IPS-NIHi7 (cell line): ENCODE measurements at regions not wholly inside any gene's neighbourhood (a gene's known extent, or its start where the extent isn't known, plus 50 kb on each side); places are given as distances from the start of the nearest gene placed in this dataset.
"Not testable (repeated sequence)": the region's sequence is repeated elsewhere in the genome, so short reads cannot be mapped to it uniquely, and the experiment has no call there.

ENCODE experiments used
- DNase-seq: peaks from one replicate; pipeline ENCODE4 v3.0.0; 2012; ENCODE audit warnings: mixed read lengths; ENCODE audit errors: extremely low spot score

DNA sequence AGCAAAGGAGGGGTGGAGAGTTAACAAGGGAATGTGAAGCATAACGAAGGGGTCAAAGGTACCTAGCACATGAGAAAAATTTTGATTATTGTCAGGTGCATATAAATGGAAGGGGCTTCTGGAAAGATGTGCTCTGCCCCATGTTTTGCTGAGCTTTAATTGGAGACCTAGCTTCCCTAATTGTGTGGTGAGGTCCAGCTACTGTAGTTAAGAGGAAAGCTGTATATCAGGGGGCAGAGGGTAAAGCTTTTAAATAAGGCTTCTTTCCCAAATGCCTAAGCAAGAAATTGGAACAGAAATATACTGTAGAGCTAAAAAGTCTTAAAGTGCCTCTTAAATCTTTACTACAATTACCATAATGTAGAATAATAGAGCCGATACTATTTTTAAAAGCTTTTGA, 267.2 kb downstream of the MAT2B start:
- no peak for DNase-seq

DNA sequence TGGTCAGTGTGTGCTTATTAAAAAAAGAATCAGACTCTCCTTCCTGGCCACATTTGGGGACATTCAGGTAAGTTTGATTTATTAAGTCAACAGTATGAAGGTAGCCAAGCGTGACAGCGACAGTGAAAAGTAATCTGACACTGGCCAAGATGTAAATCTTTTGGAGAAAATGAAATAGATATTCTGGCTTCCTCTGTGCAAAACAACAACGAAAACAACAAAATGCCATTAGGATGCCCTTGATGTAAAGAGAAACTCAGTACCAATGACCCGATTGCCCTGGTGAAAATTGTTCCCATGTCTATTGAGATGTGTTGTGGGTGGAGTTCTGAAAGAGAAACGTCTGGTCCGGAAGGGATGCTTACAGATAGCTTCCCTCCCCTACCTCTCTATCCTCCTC, 267.8 kb downstream of the MAT2B start:
- DNase-seq, result no peak

DNA sequence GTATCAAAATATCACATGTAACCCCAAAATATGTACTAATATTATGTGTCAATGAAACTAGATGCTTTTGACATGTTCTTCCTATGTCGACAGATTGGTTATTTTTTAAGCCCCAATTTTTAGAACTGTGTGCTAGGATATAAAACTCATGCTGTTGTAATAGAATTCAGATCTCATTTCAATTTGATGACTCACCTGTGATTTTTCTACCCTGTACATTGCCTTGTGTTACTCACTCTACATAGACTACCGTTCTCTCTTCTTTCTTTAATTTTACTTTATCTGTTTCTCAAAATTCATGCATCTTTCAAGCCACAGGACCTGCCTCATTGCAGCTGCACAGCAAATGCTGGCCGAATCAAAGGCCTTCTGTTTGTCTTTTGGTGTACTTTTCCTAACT, 284.5 kb downstream of the MAT2B start:
- no peak for DNase-seq

DNA sequence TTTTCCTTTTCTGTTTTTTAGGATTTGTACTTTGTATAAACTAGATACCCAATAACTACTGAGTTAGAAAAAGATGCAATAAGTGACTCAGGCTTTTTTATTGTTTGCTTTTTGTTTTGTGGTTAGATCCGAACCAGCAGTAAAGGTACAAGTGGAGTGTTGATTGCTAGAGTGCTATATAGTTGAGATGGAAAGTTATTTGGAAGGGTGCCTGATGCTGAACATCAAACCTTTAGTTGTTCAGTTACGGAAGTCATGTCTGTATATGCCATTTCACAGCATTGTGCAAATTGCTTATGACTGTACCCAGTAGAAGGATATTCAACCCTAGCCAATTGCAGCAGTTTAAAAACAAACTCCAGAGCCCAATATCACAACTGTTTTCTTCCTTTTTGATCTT, 285.1 kb downstream of the MAT2B start:
- DNase-seq, result no peak

DNA sequence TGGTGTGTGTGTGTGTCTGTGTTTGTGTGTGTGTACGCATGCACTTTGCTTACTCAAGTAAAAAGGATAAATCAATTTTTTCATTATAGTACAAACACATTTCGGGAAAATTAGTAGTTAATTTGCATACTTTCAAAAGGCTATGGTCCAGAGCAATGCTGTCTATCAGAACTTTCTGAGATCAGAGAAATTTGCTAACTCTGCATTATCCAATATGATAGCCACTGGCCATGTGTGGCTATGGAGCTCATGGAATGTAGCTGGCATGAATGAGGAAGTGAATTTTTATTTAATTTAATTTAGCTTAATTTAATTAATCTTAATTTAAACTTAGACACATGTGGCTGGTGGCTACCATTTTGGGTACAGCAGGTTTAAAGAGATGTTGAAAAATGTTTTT, 289.6 kb downstream of the MAT2B start:
- DNase-seq, result no peak

DNA sequence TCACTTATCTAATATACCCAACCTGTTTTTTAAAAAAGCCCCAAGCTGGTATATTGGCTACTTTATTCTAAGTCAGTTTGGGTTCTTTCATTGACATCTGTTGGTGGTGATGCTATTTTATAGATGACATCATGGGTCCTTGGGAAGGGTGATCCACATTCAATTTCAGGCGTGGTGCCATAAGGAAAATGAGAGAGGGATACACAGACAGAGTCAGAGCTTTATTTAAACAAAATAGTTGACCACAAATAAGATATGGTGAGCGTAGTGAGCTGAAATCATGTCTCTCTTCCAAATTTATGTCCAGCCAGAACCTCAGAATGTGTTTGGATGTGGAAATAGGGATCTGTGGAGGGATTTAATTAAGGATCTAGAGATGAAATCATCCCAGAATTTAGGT, 302.4 kb downstream of the MAT2B start:
- DNase-seq, result no peak

DNA sequence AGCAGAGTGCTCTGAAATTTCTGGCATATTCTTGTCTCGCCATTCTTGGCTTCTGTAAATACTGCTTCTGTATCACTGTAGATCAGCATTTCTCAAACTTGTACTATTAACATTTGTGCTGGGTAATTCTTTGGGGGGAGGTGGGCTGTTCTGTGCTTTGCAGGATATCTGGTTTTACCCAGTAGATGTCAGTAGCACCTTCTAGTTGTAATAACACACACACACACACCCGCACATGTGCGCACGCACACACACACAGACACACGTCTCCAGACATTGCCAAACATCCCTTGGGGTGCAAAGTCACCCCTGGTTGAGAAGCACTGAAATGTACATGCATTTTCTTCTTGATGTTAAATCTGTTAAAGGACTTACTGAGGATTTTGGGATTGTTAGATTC, 304.1 kb downstream of the MAT2B start:
- no peak for DNase-seq

DNA sequence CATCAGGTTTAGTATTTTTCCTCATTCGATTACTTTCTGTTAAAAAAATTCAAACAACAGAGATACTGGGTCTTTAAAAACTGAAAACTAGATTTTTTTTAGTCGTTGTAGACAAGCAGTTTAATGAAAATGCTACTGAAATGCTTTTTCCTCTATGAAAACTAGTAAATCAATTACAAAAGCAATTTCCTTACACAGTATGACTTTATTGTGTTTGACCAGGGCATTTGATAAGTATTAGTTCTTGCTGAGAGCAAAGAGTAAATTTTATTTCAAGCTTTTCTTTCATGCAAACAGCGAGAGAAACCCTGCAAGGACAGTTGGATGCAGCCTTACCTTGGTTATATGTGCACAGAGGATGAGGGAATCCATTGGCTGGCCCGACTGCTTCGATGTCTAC, 308.5 kb downstream of the MAT2B start:
- no peak for DNase-seq

DNA sequence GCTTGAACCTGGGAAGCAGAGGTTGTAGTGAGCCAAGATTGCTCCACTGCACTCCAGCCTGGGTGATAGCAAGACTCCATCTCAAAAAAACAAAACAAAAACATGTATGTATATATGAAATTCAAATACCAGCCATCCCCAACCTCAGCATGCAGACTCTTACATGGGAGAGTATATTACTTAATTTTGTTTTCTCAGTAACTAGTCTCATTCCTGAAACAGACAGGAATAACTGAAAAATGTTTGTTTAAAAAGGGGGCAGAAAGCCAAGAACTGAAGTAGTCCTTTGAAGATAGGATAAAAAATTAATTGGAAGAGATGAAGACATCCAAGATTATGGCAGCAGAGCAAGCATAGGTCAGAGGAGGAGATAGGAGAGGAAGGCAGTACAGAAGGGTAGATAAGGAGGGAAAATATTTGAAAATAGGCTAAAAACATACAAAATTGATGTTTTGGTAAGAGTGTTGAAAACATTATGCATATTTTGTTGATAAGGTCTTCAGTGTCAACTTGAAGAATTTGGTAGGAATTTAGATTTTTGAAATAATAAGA, 309.9 kb downstream of the MAT2B start:
- DNase-seq, result no peak

DNA sequence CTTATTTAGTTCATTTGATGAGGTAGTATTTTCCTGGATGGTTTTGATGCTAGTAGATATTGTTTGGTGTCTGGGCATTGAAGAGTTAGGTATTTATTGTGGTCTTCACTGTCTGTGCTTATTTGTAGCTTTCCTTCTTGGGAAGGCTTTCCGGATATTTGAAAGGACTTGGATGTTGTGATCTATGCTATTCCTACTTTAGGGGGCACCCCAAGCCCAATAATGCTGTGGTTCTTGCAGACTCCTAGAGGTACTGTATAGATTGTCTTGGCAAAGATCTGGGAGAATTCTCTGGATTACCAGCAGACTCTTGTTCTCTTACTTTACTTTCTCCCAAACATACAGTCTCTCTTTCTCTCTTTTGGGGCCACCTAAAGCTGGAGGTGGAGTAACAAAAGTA, 315.7 kb downstream of the MAT2B start:
- DNase-seq, result no peak

DNA sequence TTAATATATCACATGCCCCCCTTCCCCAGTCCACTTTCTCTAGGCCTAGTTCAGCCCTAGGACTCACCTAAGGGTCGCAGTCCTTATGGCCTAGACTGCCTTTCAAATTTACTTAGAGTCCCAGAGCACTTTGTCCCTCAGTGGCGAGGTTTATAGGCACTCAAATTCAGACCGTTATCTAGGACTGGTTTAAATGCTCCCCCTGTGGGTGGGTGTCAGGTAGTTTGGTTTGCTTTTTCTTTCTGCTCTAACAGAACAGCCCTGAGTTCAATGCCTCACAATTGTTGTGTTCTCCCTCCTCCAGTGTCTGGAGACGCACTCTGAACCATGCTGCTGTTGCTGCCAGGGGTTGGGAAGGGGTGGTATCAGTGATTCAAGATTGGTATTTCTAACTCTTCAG, 317.1 kb downstream of the MAT2B start:
- DNase-seq, result peak; percentile 11

DNA sequence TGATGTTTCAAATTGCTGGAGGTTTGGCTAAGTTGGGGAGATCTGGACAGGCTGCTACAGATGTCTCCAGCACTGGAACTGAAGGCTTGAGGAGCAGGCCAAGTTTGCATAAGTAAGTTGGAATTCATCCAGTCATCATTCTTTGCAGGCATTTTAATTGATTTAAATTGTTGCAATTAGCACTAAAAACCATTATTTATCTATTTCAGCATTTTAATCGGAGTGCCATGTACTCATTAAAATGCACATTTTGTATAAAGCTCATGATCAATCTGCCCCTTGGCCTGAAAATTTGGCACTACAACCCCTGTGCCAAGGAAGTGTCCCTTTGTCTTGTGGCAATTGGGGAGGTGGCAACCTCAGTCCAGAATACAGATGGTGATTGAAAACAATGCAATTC, 320.2 kb downstream of the MAT2B start:
- no peak for DNase-seq

DNA sequence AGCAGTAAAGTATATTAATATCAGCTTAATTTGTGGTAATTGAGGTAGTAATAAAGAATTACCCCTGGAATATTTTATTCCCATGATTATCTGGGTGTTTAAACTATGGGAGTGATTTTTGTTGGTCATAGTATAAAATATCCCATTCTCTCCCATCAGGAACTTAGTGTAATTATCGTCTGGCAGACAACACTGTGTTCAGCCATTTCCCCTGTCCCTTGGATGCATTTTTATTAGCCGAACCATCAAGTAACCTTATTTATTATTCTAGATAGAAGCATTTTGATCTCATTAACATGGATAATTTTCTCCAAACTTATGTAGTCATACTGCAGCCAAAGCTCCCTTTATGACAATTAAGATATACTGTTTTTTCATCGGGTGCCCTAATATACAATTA, 320.8 kb downstream of the MAT2B start:
- no peak for DNase-seq

DNA sequence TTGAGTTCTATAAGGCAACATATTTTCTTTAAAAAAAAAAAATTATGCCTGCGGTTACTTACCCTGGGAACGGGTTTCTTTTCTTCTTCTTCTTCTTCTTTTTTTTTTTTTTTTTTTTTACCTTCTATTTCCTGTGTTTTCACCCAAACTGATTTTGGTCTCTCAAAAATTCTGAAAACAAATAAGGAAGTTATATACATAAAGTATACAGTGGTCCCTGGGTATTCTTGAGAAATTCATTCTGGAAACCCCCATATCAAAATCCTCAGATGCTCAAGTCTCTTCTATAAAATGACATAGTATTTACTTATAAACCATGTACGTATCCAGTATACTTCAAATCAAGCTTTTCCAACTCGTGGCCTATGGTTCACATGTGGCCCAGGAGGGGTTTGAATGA, 326.7 kb downstream of the MAT2B start:
- no peak for DNase-seq

DNA sequence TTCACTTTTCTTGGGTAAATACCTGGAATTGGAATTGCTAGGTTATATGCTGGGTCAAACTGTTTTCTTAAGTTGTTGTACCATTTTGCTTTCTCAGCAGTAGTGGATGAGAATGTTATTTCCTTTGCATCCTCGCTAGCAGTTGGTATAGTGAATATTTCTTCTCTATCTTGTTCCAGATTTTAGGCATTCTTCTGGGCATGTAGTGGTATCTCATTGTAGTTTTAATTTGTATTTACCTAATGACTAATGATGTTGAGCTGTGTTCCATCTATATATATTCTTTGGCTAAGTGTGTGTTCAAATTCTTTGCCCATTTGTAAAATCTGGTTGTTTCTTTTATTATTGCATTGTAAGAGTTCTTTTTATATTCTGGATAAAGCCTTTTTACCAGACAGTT, 333.3 kb downstream of the MAT2B start:
- DNase-seq, result no peak

DNA sequence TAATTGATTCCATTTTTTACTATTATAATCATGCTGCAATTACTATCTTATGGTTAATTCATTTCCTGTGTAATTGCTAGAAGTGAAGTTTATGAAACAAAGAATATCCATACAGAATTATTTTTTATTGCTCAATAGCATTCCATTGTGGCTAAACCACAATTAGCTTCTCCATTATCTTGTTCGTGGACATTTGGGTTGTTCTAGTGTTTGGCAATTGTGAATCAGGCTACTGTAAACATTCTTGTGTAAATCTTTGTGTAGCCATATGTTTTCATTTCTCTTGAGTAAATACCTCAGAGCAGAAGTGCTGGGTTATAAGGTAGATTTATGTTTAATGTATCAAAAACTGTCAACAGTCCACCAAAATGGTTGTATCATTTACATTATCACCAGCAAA, 341.1 kb downstream of the MAT2B start:
- DNase-seq, result no peak

DNA sequence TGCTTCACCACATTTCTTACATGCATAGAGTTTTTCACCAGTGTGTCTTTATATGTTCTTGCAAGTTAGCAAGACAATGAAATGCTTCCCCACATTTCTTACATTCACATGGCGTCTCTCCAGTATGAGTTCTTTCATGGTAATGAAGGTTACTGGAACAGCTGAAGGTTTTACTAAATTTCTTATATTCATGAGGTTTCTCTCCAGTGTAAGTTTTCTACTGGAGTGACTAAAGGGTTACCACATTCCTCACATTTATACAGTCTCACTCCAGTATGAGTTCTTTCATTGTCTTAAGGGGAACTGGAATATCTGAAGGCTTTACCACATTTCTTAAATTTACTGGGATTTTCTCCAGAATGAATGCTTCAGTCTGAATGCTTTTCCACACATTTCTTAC, 350.3 kb downstream of the MAT2B start:
- DNase-seq, result no peak

DNA sequence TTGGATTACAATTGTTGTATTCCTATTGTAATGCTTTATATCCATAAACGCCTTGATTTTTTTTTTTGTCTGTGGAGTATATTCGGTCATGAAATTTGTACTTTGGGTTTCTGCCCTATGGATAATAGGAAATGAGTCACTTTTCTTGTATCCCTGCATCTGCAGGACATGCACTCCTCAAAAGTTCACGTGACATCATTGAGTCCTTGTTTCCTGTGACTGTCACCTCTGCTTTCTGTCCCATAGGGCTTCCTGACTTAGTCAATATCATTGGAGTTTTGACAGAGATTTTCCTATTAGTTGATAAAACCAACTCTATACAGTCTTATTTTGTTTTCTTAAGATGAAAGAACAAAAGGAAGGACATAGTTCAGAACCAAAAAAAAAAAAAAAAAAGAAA, 356.3 kb downstream of the MAT2B start:
- DNase-seq, result no peak

DNA sequence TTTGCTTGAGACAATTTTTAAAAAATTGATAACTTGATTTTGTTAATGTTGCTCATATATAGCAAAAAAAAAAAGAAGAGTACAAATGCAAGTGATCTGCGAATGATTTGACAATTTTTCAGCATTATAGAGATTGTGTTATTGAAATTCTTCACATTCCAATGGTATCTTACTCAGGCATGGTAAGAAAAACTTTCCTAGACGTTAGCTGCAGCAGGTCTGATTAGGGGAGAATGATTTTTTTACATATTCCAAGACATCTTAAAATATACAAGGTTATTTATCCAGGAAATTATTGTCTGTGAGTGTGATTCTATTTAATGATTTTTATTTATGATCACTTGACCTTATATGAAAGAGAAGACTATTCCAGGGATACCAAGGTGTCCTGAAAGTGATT, 361.9 kb downstream of the MAT2B start:
- DNase-seq, result no peak

DNA sequence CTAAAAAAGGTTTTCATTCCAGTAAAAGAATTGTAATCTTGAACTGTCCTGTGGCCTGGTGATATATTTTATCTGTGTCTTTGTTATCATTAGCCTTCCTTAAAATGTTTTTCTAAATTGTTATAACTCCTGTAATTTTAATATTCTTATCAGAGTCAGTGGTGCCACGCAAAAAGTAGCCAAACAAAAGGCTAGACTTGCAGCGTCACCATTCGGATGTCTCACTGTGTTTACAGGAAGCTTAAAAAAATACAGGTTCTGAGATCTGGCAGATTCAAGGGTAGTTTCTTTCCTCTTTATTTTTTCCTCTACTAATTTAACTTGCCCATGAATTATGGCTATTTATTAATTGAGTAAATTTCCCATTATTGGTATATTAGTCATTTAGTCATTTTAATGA, 362.3 kb downstream of the MAT2B start:
- no peak for DNase-seq

DNA sequence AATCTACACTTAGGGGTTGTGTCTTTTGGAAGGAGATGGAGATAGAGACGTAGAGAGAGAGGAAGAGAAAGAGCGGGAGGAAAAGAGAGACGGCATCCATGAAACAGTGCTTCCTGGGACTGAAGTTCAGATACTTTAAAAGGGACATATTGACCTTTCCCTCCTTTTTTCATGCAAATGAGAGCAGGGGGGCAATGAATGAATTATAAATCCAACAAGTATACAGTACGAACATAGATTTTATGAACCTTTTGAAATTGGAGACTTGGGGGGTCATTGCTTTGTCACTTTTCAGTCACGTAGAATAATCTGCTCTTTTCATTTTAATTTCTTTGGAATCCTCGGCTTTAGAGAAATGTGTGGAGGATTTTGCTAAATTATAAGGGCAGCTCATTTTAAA, 364.2 kb downstream of the MAT2B start:
- DNase-seq, result no peak

DNA sequence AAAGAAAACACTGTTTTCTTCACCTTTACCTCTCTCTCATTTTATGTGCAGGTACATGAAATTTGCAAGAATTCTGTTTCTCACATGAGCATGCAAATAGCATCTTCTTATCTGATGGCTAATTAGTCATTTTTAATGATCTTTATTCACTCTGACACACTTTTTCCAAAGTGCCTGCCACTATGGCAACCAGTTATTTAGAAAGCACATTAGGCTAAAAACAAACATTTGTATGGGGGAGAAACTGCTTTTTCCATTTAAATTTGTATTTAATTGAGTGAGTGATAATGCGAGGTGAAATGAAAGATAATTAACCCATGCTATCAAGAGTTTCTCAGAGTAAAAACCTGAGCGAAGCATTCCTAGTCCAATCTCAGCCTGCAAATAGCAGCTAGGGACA, 365.0 kb downstream of the MAT2B start:
- DNase-seq, result no peak

DNA sequence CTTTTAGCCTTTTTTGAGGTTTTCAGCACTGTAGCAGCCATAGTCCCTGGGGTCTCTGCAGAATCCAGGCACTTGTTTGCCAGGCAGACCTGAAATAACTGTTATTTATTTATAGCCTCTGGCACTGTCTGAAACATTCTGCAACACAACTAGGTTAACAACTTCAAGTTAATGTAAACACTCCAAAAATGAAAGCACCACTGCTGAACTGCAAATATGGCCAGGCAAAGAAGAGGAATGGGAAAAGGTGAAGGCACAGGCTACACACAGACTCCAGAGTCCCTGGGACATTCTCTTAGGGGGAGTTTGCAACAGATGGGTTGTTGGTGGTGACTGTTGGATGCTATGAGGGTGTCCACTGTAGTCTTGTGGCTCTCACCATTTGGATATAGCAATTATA, 369.0 kb downstream of the MAT2B start:
- no peak for DNase-seq

DNA sequence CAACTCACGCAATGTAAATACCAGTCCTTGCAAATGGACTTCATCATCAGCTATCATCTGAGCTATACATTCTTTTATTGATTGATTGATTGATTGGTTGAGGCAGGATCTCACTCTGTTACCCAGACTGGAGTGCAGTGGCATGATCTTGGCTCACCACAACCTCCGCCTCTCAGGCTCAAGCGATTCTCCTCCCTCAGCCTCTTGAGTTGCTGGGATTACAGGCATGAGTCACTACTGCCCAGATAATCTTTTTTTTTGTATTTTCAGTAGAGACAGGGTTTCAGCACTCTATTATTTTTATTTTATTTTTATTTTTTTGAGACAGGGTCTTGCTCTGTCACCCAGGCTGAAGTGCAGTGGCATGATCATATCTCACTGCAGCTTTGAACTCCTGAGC, 369.5 kb downstream of the MAT2B start:
- not testable (repeated sequence) for DNase-seq

DNA sequence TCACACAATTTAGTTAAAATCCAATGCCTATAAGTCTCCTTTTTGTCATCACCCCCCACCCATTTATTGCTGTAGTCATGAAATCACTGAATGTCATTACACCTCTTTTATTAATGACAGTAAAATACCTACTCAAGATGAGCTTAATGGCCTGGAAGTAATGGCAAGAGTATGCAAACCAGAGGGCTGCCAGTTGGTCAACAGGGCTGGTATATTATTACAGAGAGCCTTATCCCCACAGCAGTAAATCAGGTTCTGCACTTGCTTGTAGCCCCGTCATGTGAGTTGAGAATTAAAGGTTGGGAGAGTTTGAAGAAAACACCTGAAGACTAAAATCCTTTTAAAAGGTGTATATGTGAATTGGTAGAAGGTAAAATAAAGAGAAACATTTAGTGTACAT, 372.4 kb downstream of the MAT2B start:
- DNase-seq, result no peak
